Heart left ventricle (tissue), 13 donors: ENCODE measurements at regions not wholly inside any gene's neighbourhood (a gene's known extent, or its start where the extent isn't known, plus 50 kb on each side); places are given as distances from the start of the nearest gene placed in this dataset.

ENCODE experiments used
- CTCF ChIP-seq, 12 donors: fragments of 200-600 bp; sonication (generic) in 4 of 12; IDR thresholded peaks; one replicate each; pipeline versions ENCODE4 v1.5.0 to v1.8.0; 2018 to 2022; ENCODE audit warnings: antibody characterized with exemption in 12 of 12, mild to moderate bottlenecking in 5 of 12
- POLR2A ChIP-seq, 2 donors: fragments of 450-650 bp; IDR thresholded peaks; one replicate each; pipeline ENCODE4 v1.6.1; 2017; ENCODE audit warnings: antibody characterized with exemption in 2 of 2, mild to moderate bottlenecking in 2 of 2, moderate library complexity in 2 of 2
- donor health status: ischemic (EF 13 %, LVEDD 7.1; RV severe dilation, severe dysfunction).
- donor health status: DM: no; HTN: yes; CAD: no.
- donor health status: DM: no; HTN: no; CAD: no.
- donor health status: ischemic (EF 25% LVEDD 6.9; RV normal size, moderate dysfunction).
- donor health status: ischemic (EF 25% LVEDD 5.7; RV mildly dilated, moderate dysfunction).
- donor health status: ischemic (EF 35%, LVEDD 5.7; RV mildly dilated, moderate dysfunction).
- donor health status: nonischemic (EF 11% LVEDD 7.7; RV severe dilation, severe dysfunction).
- donor health status: DM: yes; HTN: yes; CAD: no.
- donor health status: PGD.
- donor health status: ischemic (EF 29% LVEDD 5.4; RV normal size, mild dysfunction).
- donor health status: nonischemic (EF 23%, LVEDD 6.1; RV moderate dilation, normal function).

DNA sequence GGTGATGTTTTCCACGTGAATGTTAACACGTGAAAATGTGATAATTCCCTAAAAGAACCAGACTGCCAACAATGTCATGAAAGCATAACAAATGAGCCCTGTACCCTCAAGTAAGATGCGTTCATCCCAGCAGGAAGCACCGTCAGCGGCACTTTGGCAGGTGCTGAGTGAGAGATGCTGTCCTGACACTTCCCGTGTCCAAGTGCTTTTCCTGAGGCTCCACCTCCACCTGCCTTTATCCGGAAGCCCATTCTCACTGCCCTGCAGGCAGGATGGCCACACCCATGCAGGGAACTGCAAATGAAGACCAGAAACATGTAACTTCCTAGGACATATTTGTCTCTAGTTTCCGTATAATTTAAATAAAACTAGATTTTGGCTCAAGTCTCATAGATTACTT lies 238.0 kb upstream of the IRX2 start:
- TF ChIP-seq POLR2A (IDR thresholded peaks at IDR 0.05) (no peak), CTCF (IDR thresholded peaks at IDR 0.05) (no peak)
